SU-DHL-6 (cell line): ENCODE measurements at regions not wholly inside any gene's neighbourhood (a gene's known extent, or its start where the extent isn't known, plus 50 kb on each side); places are given as distances from the start of the nearest gene placed in this dataset.

Source experiments
- H2AFZ ChIP-seq: fragments of 200-600 bp; sonication (generic); 2 replicates; pipeline ENCODE4 v1.6.1; 2014; ENCODE audit warnings: low read depth, mild to moderate bottlenecking, moderate library complexity, mixed read lengths, antibody characterized with exemption, low read length; ENCODE audit not compliant: severe bottlenecking
- H3F3A ChIP-seq: fragments of 200-600 bp; shearing (Covaris generic); 2 replicates; pipeline ENCODE4 v1.6.0; 2016; ENCODE audit warnings: antibody characterized with exemption, mild to moderate bottlenecking; ENCODE audit not compliant: insufficient read depth
- H3K27ac ChIP-seq: fragments of 200-600 bp; sonication (generic); 2 replicates; pipeline ENCODE4 v1.5.1; 2016; ENCODE audit warnings: low read depth, mild to moderate bottlenecking, low read length, moderate library complexity, mixed read lengths
- H3K27me3 ChIP-seq: fragments of 200-600 bp; sonication (generic), shearing (Covaris generic); 2 replicates; pipeline ENCODE4 v1.6.0; 2014; ENCODE audit warnings: mild to moderate bottlenecking, low read length
- H3K36me3 ChIP-seq: fragments of 200-600 bp; sonication (generic); 2 replicates; pipeline ENCODE4 v1.6.1; 2014; ENCODE audit warnings: mild to moderate bottlenecking, low read length, mixed read lengths
- H3K4me2 ChIP-seq: fragments of 300-600, 200-600 bp; shearing (Covaris generic), sonication (generic); 2 replicates; pipeline ENCODE4 v1.6.0; 2014; ENCODE audit warnings: low read length, low read depth, mild to moderate bottlenecking; ENCODE audit not compliant: poor library complexity, severe bottlenecking
- H3K4me3 ChIP-seq: fragments of 200-600 bp; sonication (generic); 2 replicates; pipeline ENCODE4 v1.5.1; 2014; ENCODE audit warnings: antibody characterized with exemption, low read length, mild to moderate bottlenecking, mixed read lengths; ENCODE audit not compliant: insufficient read depth, poor library complexity, severe bottlenecking
- H3K79me2 ChIP-seq: fragments of 200-600 bp; sonication (generic); 2 replicates; pipeline ENCODE4 v1.6.1; 2014; ENCODE audit warnings: mild to moderate bottlenecking, low read length, moderate library complexity; ENCODE audit not compliant: insufficient read depth
- H3K9ac ChIP-seq: fragments of 200-600 bp; sonication (generic); 2 replicates; pipeline ENCODE4 v1.7.0; 2014; ENCODE audit warnings: mild to moderate bottlenecking, low read length
- H3K9me2 ChIP-seq: fragments of 200-600 bp; sonication (generic); replicated peaks from 2 replicates; pipeline ENCODE4 v1.6.1; 2014; ENCODE audit warnings: low read length; ENCODE audit not compliant: insufficient read depth
- H3K9me3 ChIP-seq: fragments of 200-600 bp; sonication (generic); 2 replicates; pipeline ENCODE4 v1.6.1; 2014; ENCODE audit warnings: low read length, mixed read lengths; ENCODE audit not compliant: insufficient read depth
- H4K20me1 ChIP-seq: fragments of 200-600 bp; sonication (generic); 2 replicates; pipeline ENCODE4 v1.6.1; 2014; ENCODE audit warnings: low read depth, mild to moderate bottlenecking, antibody characterized with exemption, low read length, moderate library complexity, mixed read lengths
- CTCF ChIP-seq: fragments of 200-600 bp; sonication (generic); IDR thresholded peaks from one replicate; pipeline ENCODE4 v1.5.1; 2017; ENCODE audit warnings: antibody characterized with exemption, mild to moderate bottlenecking, low read length, moderate library complexity; ENCODE audit not compliant: insufficient read depth, poor library complexity, severe bottlenecking
- EZH2phosphoT487 ChIP-seq: fragments of 200-600 bp; sonication (generic), shearing (Covaris generic); conservative IDR thresholded peaks from 2 replicates; pipeline ENCODE4 v1.6.1; 2018; ENCODE audit warnings: mild to moderate bottlenecking, antibody characterized with exemption, low read length, moderate library complexity, mixed read lengths

- Histone ChIP-seq H2AFZ (no peak overlapping the region), H3K27me3 (no peaks in the 10 kb centered on the region), H3K27ac (no peak overlapping the region), H3K36me3 (no peaks in the 10 kb centered on the region), H3K4me2 (no peak overlapping the region), H3K9me2 (no peaks in the 10 kb centered on the region), H4K20me1 (no peaks in the 10 kb centered on the region), H3K79me2 (no peaks in the 10 kb centered on the region), H3K9me3 (no peaks in the 10 kb centered on the region), H3K4me3 (no peak overlapping the region), H3F3A (no peaks in the 10 kb centered on the region), H3K9ac (no peak overlapping the region)
- no peak for TF ChIP-seq CTCF
- no peak for TF ChIP-seq EZH2phosphoT487
Measured at GRCh38 chr6:138013959-138014358, 93.3 kb downstream of the PERP start.

GRCh38 chr6:138017166-138017757 lies 90.0 kb downstream of the PERP start:
- H4K20me1 ChIP-seq, result no peaks in the 10 kb centered on the region
- no peaks in the 10 kb centered on the region for H3K36me3 ChIP-seq
- H3K27ac ChIP-seq, result no peak overlapping the region
- H3K4me2 ChIP-seq, result no peak overlapping the region
- no peaks in the 10 kb centered on the region for H3K27me3 ChIP-seq
- no peaks in the 10 kb centered on the region for H3K9me3 ChIP-seq
- H3K9me2 ChIP-seq, result no peaks in the 10 kb centered on the region
- H3K79me2 ChIP-seq, result no peaks in the 10 kb centered on the region
- H2AFZ ChIP-seq, result no peak overlapping the region
- no peaks in the 10 kb centered on the region for H3F3A ChIP-seq
- no peak overlapping the region for H3K9ac ChIP-seq
- no peak overlapping the region for H3K4me3 ChIP-seq
- TF ChIP-seq EZH2phosphoT487 (no peak), CTCF (no peak)

- Histone ChIP-seq H4K20me1 (no peaks in the 10 kb centered on the region), H2AFZ (no peak overlapping the region), H3K9me2 (no peaks in the 10 kb centered on the region), H3K4me3 (no peak overlapping the region), H3K36me3 (no peaks in the 10 kb centered on the region), H3K27ac (no peak overlapping the region), H3K79me2 (no peaks in the 10 kb centered on the region), H3K9me3 (no peaks in the 10 kb centered on the region), H3K27me3 (no peaks in the 10 kb centered on the region), H3F3A (no peaks in the 10 kb centered on the region), H3K9ac (no peak overlapping the region), H3K4me2 (no peak overlapping the region)
- no peak for TF ChIP-seq EZH2phosphoT487
Measured at GRCh38 chr6:138018297-138018696, 88.9 kb downstream of the PERP start.

GRCh38 chr6:138025528-138025978 lies 81.7 kb downstream of the PERP start:
- TF ChIP-seq CTCF, result no peak
- no peak for TF ChIP-seq EZH2phosphoT487
- Histone ChIP-seq H3K79me2 (no peaks in the 10 kb centered on the region), H3K27ac (no peak overlapping the region), H4K20me1 (no peaks in the 10 kb centered on the region), H3K9me2 (no peaks in the 10 kb centered on the region), H2AFZ (no peak overlapping the region), H3K4me2 (no peak overlapping the region), H3K27me3 (no peaks in the 10 kb centered on the region), H3F3A (no peaks in the 10 kb centered on the region), H3K9ac (no peak overlapping the region), H3K4me3 (no peak overlapping the region), H3K9me3 (no peaks in the 10 kb centered on the region), H3K36me3 (no peaks in the 10 kb centered on the region)
